ENCODE measurements at regions not wholly inside any gene's neighbourhood (a gene's known extent, or its start where the extent isn't known, plus 50 kb on each side); places are given as distances from the start of the nearest gene placed in this dataset.

DNA sequence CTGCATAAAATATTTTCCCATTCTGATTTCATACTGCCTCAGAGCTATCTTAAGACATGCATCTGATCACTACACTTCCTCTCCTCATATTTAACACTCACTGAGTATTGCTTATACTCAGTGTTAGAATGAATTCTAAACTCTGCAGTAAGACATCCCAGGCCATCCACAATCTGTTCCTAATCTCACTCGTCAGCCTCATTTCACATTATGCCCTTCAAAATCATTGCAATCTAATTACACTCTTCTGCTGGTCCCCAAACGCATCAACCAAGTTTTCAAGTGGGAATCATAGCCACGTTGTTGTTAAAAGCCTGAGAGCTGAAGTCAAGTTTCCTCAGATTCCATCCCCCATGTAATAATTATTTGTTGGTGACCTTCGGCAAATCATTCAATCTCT is 1177.9 kb downstream of the ARAP2 start:
- DNase-seq, result no peak
- TF ChIP-seq, protein P1, sequence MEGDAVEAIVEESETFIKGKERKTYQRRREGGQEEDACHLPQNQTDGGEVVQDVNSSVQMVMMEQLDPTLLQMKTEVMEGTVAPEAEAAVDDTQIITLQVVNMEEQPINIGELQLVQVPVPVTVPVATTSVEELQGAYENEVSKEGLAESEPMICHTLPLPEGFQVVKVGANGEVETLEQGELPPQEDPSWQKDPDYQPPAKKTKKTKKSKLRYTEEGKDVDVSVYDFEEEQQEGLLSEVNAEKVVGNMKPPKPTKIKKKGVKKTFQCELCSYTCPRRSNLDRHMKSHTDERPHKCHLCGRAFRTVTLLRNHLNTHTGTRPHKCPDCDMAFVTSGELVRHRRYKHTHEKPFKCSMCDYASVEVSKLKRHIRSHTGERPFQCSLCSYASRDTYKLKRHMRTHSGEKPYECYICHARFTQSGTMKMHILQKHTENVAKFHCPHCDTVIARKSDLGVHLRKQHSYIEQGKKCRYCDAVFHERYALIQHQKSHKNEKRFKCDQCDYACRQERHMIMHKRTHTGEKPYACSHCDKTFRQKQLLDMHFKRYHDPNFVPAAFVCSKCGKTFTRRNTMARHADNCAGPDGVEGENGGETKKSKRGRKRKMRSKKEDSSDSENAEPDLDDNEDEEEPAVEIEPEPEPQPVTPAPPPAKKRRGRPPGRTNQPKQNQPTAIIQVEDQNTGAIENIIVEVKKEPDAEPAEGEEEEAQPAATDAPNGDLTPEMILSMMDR (IDR thresholded peaks at IDR 0.05), result no peak
- Mint-ChIP-seq H3K27me3 (no peaks in the 10 kb centered on the region), H3K27ac (no peak overlapping the region), H3K4me1 (no peaks in the 10 kb centered on the region), H3K4me3 (no peak overlapping the region), H3K36me3 (ENCODE audit: low read depth) (no peaks in the 10 kb centered on the region), H3K9me3 (no peaks in the 10 kb centered on the region)
- ChIA-PET POLR2A (no interaction called here), CTCF (no interaction called here)
- ATAC-seq (ENCODE audit: low read depth), result no peak
- intact Hi-C loops (cut with micrococcal nuclease), result no loop called here

DNA sequence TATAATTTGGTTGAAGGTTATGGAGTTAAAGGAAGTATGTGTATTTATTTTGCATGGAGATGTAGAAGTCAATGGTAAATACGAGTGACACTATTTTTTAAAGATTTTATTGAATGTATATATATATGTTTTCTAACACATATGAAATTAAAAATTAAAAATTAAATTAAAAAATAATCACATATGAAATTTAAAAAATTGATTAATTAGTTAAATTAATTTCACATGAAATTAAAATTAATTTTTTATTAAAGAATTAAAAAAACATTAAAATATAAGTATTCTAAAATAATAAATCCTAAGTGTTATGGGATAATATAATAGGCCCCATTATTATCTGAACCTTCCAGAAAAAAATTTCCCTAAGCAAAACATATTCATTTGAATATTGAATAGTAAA is 1163.5 kb downstream of the ARAP2 start:
- no peak for ATAC-seq (ENCODE audit: low read depth)
- intact Hi-C loops (cut with micrococcal nuclease), result no loop called here
- no peak for DNase-seq
- Mint-ChIP-seq H3K27ac (no peak overlapping the region), H3K4me3 (no peak overlapping the region), H3K9me3 (no peaks in the 10 kb centered on the region), H3K4me1 (no peaks in the 10 kb centered on the region), H3K36me3 (ENCODE audit: low read depth) (no peaks in the 10 kb centered on the region), H3K27me3 (no peaks in the 10 kb centered on the region)
- POLR2A ChIA-PET, result no interaction called here
- CTCF ChIA-PET, result no interaction called here
- TF ChIP-seq, protein P1 (IDR thresholded peaks at IDR 0.05), result no peak

DNA sequence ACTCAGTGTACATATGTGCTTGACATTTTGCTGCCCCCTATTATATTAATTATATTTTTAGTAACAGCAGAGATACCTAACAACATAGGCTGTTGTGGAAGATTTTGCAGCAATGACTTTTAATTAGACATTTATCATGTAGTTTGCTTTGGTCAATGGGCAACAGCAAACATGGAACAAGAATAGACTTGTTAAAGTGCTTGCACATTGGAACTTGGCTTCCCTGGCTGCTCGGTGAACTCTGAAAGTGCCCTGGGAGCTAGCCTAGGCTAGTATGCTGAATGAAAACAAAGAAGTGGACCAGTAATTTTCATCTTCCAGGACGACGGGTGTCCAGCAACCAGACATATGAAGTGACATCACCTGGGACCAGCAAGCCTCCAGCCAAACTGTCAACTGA is 1157.1 kb downstream of the ARAP2 start:
- intact Hi-C loops (cut with micrococcal nuclease), result no loop called here

DNA sequence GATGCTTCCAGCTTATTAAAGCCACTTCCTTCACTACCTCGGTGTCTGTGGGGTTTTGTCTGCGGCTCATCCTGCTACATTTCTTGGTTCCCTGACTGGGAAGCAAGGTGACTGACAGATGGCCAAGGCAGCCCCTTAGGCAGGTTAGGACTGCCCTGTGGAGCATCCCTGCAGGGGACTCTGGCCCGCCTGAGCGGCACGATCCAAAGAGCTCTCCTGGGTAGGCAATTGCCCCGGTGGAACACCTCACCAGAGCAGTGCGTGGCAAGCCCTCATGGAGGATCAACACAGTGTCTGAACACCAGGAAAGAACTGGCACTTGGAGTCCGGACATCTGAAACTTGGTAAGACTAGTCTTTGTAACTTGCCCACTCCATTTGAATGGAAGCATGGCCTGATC is 1143.4 kb downstream of the ARAP2 start:
- Mint-ChIP-seq H3K36me3 (ENCODE audit: low read depth) (no peaks in the 10 kb centered on the region), H3K27me3 (no peaks in the 10 kb centered on the region), H3K4me1 (no peaks in the 10 kb centered on the region), H3K9me3 (peaks cover 6% of the 10 kb centered on the region), H3K27ac (no peak overlapping the region), H3K4me3 (no peak overlapping the region)
- POLR2A ChIA-PET, result no interaction called here
- intact Hi-C loops (cut with micrococcal nuclease), result no loop called here
- DNase-seq (no peak), ATAC-seq (ENCODE audit: low read depth) (no peak)
- CTCF ChIA-PET, result no interaction called here
- TF ChIP-seq, protein P1 (IDR thresholded peaks at IDR 0.05), result no peak

More for the DNA sequence above, 1157.1 kb downstream of the ARAP2 start:
- ATAC-seq (ENCODE audit: low read depth), result no peak
- POLR2A ChIA-PET, result no interaction called here
- Mint-ChIP-seq H3K27me3 (no peaks in the 10 kb centered on the region), H3K9me3 (no peaks in the 10 kb centered on the region), H3K4me1 (no peaks in the 10 kb centered on the region), H3K36me3 (ENCODE audit: low read depth) (no peaks in the 10 kb centered on the region), H3K4me3 (no peak overlapping the region), H3K27ac (no peak overlapping the region)
- CTCF ChIA-PET, result no interaction called here
- no peak for DNase-seq
- TF ChIP-seq, protein P1 (IDR thresholded peaks at IDR 0.05), result no peak

DNA sequence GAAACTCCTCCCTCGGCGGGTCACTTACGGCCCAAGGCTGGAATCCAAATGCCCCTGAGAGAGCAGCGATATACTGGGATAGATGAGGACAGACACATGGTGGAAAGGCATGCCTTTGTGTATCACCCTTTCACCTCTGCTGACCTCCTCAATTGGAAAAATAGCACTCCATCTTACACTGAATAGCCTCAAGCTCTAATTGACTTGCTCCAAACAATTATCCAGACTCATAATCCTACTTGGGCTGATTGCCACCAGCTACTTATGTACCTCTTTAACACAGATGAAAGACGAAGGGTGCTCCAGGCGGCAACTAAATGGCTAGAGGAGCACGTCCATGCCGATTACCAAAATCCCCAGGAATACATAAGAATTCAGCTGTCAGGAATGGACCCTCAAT is 1142.2 kb downstream of the ARAP2 start:
- TF ChIP-seq, protein P1 (IDR thresholded peaks at IDR 0.05), result no peak
- no peak overlapping the region for H3K27ac Mint-ChIP-seq
- H3K9me3 Mint-ChIP-seq, result peaks cover 6% of the 10 kb centered on the region
- H3K27me3 Mint-ChIP-seq, result no peaks in the 10 kb centered on the region
- ATAC-seq (ENCODE audit: low read depth), result no peak
- CTCF ChIA-PET, result no interaction called here
- DNase-seq, result no peak
- H3K4me3 Mint-ChIP-seq, result no peak overlapping the region
- H3K36me3 Mint-ChIP-seq (ENCODE audit: low read depth), result no peaks in the 10 kb centered on the region
- POLR2A ChIA-PET, result no interaction called here
- H3K4me1 Mint-ChIP-seq, result no peaks in the 10 kb centered on the region
- intact Hi-C loops (cut with micrococcal nuclease), result no loop called here

All from activated B cell treated with CpG ODN at 0.5 μM for 24 hours (primary cell).